NCI-H510A treated with DMSO at 0.1 percent for 48 hours (cell line): ENCODE measurements at regions not wholly inside any gene's neighbourhood (a gene's known extent, or its start where the extent isn't known, plus 50 kb on each side); places are given as distances from the start of the nearest gene placed in this dataset.

Experiments
- DNase-seq: peaks from one replicate; lab custom pipeline; 2025; lab: John Stamatoyannopoulos, UW

- DNase-seq, result no peak
These were observed 365.0 kb upstream of the CDH9 start for GRCh38 chr5:27403243-27403882.

DNA sequence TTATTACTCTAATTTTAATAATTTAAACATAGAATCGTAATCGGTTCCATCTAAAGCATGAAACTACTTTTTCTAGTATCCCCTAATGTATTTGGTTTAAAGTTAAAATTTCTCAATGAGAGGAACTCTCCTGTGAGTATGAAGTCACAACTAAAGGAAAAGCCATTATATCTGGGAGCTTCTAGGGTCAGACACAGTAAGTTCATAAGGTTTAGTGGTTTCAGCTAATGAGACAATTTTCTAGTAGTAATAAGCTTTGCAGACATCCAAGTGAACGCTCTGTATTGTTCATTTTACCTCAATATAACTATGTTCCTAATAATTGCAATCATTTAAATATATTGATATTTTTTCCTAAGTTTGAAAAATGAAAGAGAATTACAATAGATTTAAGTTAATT is 364.4 kb upstream of the CDH9 start:
- no peak for DNase-seq

DNA sequence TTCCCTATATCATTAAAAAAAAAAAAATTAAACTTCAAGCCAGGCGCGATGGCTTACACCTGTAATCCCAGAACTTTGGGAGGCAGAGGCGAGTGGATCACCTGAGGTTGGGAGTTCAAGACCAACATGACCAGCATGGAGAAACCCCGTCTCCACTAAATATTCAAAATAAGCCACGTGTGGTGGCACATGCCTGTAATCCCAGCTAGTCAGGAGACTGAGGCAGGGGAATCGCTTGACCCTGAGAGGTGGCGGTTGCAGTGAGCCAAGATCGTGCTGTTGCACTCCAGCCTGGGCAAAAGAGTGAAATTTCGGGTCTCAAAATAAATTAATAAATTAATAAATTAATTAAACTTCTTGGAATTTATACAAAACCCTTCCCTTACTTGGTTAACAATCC is 358.6 kb upstream of the CDH9 start:
- DNase-seq, result no peak

GRCh38 chr5:27392716-27393115 is 354.3 kb upstream of the CDH9 start:
- no peak for DNase-seq

DNA sequence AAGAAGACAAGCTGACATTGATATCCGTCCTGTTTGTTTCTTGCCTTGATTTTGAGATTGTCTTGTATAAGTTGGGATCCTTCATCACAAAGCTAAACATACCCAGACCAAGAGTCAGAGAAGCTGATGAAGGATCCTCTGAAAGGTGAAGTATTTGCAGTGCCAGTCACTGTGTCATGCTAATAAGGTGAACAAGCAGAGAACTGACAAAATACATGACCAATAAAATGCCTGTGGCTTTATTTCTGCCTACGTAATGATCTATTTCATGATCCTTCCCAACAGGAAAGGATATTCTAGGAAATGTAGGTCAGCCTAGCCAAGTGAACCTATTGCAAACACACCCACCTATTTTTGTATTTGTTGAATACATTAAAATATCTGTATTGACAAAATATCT is 351.3 kb upstream of the CDH9 start:
- DNase-seq, result no peak

GRCh38 chr5:27388755-27389154 is 350.4 kb upstream of the CDH9 start:
- no peak for DNase-seq

DNA sequence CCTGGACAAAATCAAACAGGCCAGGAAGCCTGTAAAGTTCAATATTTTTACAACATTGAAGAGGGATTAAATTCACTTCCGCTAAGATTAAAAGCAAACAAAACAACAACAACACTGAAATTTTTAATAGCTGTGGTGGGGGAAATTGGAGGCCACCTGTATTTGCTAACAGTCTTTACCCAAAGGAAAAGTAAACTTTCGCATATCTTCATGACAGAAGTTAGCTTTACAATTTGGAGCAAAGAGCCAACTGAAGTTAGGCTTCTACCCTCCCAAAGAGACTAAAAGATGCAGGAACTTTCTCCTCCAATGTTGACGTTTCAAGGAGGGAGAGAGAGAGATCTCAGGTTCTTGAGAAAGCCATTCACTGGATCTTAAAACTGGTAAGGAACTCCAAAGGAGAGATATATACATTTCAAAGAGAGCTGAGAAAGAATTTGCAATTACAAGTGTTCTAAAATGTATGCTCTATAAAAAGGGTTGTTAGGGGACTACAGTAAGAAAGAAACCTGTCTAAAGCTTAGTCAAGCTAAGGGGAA is 349.2 kb upstream of the CDH9 start:
- no peak for DNase-seq

- DNase-seq, result no peak
These were observed 343.3 kb upstream of the CDH9 start for GRCh38 chr5:27381686-27382085.

DNA sequence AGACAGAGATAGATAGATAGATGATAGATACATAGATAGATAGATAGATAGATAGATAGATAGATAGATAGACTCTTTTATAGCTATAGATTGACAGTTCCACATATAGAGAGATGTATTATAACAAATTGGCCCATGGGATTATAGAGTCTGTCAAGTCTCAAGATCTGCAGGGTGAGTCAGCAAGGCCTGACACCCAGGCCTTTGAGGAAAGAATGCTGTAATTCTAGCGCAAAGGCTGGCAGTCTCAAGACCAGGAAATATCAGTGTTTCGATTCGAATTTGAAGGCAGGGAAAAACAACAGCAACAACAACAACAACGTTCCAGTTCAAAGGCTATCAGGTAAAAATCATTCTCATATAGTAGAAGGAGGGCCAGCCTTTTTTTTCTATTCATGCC is 339.2 kb upstream of the CDH9 start:
- no peak for DNase-seq

DNA sequence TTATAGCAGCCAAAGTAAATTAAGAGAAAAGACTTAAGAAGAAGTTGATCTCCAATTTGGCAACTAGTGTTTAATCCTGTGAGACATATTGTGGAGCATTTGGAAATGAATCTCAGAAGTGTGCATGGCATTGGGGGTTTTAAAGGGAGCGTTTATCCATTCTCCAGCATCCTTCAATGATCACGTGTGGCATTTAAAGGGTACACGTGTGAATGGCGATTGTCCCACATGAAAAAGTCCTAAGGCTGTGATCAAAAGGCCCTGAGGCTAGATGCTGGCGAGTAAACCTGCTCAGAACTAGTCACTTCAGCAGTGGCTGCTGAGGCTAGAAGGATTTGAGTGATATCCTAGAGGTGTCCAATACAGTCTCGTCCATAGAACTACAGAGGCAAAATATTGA is 315.6 kb upstream of the CDH9 start:
- no peak for DNase-seq

DNA sequence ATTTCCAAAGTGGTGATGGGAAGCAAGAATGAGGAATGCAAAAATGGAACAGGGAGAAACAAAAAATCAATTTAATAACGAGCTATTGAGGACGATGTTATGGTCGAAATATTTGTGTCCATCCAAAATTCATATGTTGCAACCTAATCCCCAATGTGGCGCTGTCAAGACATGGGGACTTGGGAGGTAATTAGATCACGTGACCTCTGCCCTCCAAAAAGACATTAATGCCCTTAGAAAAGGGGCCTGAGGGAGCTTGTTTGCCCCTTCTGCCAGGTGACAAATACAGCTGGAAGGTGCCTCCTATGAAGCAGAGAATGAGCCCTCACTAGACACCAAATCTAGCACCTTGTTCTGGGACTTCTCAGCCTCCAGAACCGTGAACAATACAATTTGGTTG is 315.2 kb upstream of the CDH9 start:
- DNase-seq, result no peak

- no peak for DNase-seq
These were observed 303.0 kb upstream of the CDH9 start for GRCh38 chr5:27341342-27341741.

GRCh38 chr5:27336817-27337216 is 298.4 kb upstream of the CDH9 start:
- DNase-seq, result no peak

GRCh38 chr5:27328480-27328879 is 290.1 kb upstream of the CDH9 start:
- no peak for DNase-seq

GRCh38 chr5:27325513-27325912 is 287.1 kb upstream of the CDH9 start:
- no peak for DNase-seq

GRCh38 chr5:27318701-27319100 is 280.3 kb upstream of the CDH9 start:
- DNase-seq, result no peak

DNA sequence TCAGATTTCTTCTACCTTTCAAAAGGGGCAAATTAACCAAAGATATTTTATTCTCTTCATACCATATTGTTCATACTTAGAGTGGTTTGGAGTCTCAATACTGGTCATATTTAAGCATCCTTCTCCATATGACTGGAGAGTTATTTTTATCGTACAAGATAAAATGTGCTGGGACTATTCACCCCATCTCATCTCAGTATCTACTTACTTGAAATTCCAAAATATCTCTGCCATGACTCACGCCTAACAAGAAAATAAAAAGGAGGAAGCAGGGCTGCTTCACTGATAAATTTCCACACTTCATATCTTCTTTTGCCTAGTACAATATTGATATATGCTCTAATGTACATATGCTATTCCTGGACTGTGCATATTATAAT is 277.9 kb upstream of the CDH9 start:
- DNase-seq, result no peak

GRCh38 chr5:27315363-27316270 is 277.2 kb upstream of the CDH9 start:
- no peak for DNase-seq

GRCh38 chr5:27313549-27313948 is 275.2 kb upstream of the CDH9 start:
- no peak for DNase-seq

GRCh38 chr5:27312291-27312893 is 274.0 kb upstream of the CDH9 start:
- no peak for DNase-seq

DNA sequence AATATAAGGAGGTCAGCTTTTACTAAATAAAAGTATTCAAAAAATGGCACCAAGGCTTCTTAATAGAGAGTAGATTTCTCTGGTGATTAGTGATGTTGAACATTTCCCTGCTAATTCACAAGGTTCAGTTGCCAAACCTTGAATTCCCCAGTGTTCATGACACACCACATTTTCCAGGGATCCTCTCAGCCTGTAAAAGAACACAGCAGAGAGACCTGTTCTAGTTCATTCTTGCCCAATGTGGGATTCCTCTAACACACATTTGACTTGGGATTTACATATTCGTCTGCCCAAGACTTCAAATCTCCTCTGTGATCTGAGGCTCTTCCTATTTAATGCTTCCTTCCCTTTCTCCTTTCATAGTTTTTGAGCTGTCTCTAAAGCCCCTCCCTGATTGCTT is 273.2 kb upstream of the CDH9 start:
- no peak for DNase-seq

DNA sequence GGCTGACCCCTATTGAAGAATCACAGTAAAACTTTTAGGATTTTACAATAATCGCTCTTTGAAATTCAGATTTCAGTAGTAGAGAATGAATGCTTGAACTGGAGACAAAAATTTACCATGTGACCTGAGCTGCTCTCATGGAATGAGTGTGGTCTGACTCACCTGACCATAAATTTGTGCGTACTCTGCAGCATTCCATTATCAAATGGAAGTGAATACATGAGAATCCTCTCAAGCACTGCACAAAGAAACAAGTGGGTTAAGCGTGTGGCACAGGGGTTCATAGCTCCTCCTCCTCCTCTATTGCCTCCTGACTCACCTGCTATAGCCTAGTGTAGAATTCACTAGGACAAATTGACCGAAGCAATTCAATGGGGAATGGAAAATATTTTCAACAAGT is 269.8 kb upstream of the CDH9 start:
- no peak for DNase-seq

GRCh38 chr5:27290172-27290571 is 251.8 kb upstream of the CDH9 start:
- no peak for DNase-seq
